H1 (cell line): ENCODE measurements at regions not wholly inside any gene's neighbourhood (a gene's known extent, or its start where the extent isn't known, plus 50 kb on each side); places are given as distances from the start of the nearest gene placed in this dataset.

Source experiments
- CTCF ChIA-PET: fragments of 300-600 bp; sonication (Branson Sonifier 250); formaldehyde crosslinking; loops from one replicate; lab custom pipeline; 2021; ENCODE audit not compliant: partially characterized antibody; lab: Charles Lee
- POLR2A ChIA-PET: fragments of 300-600 bp; sonication (Branson Sonifier 250); formaldehyde crosslinking; loops from one replicate; lab custom pipeline; 2021; ENCODE audit warnings: inconsistent platforms; ENCODE audit not compliant: partially characterized antibody; lab: Charles Lee
- DNase-seq, 2 experiments: peaks; one replicate each; pipeline versions ENCODE4 v3.0.0 to v3.0.0-alpha.2; 2010 to 2022; ENCODE audit warnings: low spot score in 2 of 2, low read depth in 1 of 2, mixed read lengths in 1 of 2
- FAIRE-seq: peaks from 2 replicates; lab custom pipeline; 2011; peaks lifted over from hg19 to GRCh38; lab: Jason Lieb, UNC
- H2AFZ ChIP-seq: 2 replicates; pipeline ENCODE4 v1.8.1; 2012; ENCODE audit warnings: low read length, inconsistent platforms
- H2AK5ac ChIP-seq: 2 replicates; pipeline ENCODE4 v1.6.1; 2013; ENCODE audit warnings: low read depth, low read length
- H2BK120ac ChIP-seq: replicated peaks from 2 replicates; pipeline ENCODE3; 2013; ENCODE audit warnings: low read depth, low read length, inconsistent platforms
- H2BK12ac ChIP-seq: 2 replicates; pipeline ENCODE4 v1.6.1; 2013; ENCODE audit warnings: low read depth, low read length
- H2BK15ac ChIP-seq: 2 replicates; pipeline ENCODE4 v1.6.1; 2013; ENCODE audit warnings: low read length
- H2BK20ac ChIP-seq: 2 replicates; pipeline ENCODE4 v1.6.1; 2013; ENCODE audit warnings: low read length
- H2BK5ac ChIP-seq: 2 replicates; pipeline ENCODE4 v1.6.1; 2013; ENCODE audit warnings: low read depth, low read length
- H3K14ac ChIP-seq: 2 replicates; pipeline ENCODE4 v1.6.1; 2013; ENCODE audit warnings: inconsistent platforms; ENCODE audit not compliant: insufficient read length
- H3K18ac ChIP-seq: 2 replicates; pipeline ENCODE4 v1.6.1; 2013; ENCODE audit warnings: low read length; ENCODE audit errors: extremely low read depth
- H3K23ac ChIP-seq: 2 replicates; pipeline ENCODE4 v1.6.1; 2013; ENCODE audit warnings: inconsistent platforms; ENCODE audit not compliant: insufficient read length
- H3K23me2 ChIP-seq: 2 replicates; pipeline ENCODE4 v1.6.1; 2013; ENCODE audit warnings: low read depth, low read length
- H3K27ac ChIP-seq: 2 replicates; pipeline ENCODE4 v1.6.1; 2011; ENCODE audit warnings: low read depth, low read length, inconsistent platforms
- H3K27me3 ChIP-seq, 4 experiments: replicated peaks in 1 of 4; 1 replicate in 1 of 4; 2 replicates in 3 of 4; pipeline versions ENCODE4 v1.6.1 to v1.8.1; 2011 to 2013; ENCODE audit warnings: low read length in 3 of 4, mild to moderate bottlenecking in 3 of 4, inconsistent platforms in 2 of 4, mixed read lengths in 2 of 4, moderate library complexity in 1 of 4; ENCODE audit not compliant: control insufficient read depth in 3 of 4, insufficient read depth in 3 of 4; ENCODE audit errors: extremely low read depth in 1 of 4
- H3K36me3 ChIP-seq, 4 experiments: 2 replicates each; pipeline versions ENCODE4 v1.6.1 to v1.8.1; 2011 to 2013; ENCODE audit warnings: mild to moderate bottlenecking in 4 of 4, low read length in 3 of 4, moderate library complexity in 2 of 4, control low read depth in 1 of 4, inconsistent platforms in 1 of 4; ENCODE audit not compliant: insufficient read depth in 4 of 4, control insufficient read depth in 2 of 4
- H3K4ac ChIP-seq: replicated peaks from 2 replicates; pipeline ENCODE3; 2013; ENCODE audit warnings: low read length, low read depth, mixed read lengths, inconsistent platforms; ENCODE audit not compliant: insufficient read length
- H3K4me1 ChIP-seq, 4 experiments: replicated peaks in 1 of 4; 1 replicate in 1 of 4; 2 replicates in 3 of 4; pipeline versions ENCODE4 v1.6.1 to v1.8.1; 2011 to 2013; ENCODE audit warnings: low read length in 3 of 4, inconsistent platforms in 2 of 4, mixed read lengths in 1 of 4; ENCODE audit not compliant: insufficient read depth in 4 of 4, control insufficient read depth in 3 of 4
- H3K4me2 ChIP-seq, 2 experiments: 2 replicates each; pipeline versions ENCODE4 v1.6.1 to v1.8.1; 2011 to 2013; ENCODE audit warnings: low read depth in 2 of 2, low read length in 2 of 2, control low read depth in 1 of 2, inconsistent platforms in 1 of 2, mild to moderate bottlenecking in 1 of 2; ENCODE audit not compliant: insufficient read depth in 1 of 2
- H3K4me3 ChIP-seq, 4 experiments: fragments of 200-600, 300-600 bp in 1 of 4; sonication (generic), shearing (Covaris generic), sonication (Bioruptor Twin) in 1 of 4; 2 replicates each; pipeline versions ENCODE4 v1.5.1 to v1.8.1; 2011 to 2016; ENCODE audit warnings: low read length in 4 of 4, low read depth in 3 of 4, control low read depth in 2 of 4, inconsistent platforms in 2 of 4, mild to moderate bottlenecking in 2 of 4, mixed read lengths in 1 of 4, moderate library complexity in 1 of 4; ENCODE audit not compliant: insufficient read depth in 2 of 4; ENCODE audit errors: extremely low read depth in 1 of 4
- H3K56ac ChIP-seq: replicated peaks from 2 replicates; pipeline ENCODE3; 2013; ENCODE audit warnings: low read depth, mild to moderate bottlenecking, mixed read lengths, low read length, inconsistent platforms; ENCODE audit not compliant: insufficient read length
- H3K79me1 ChIP-seq: 2 replicates; pipeline ENCODE4 v1.6.1; 2013; ENCODE audit warnings: low read depth, low read length, control low read depth
- H3K79me2 ChIP-seq, 2 experiments: 2 replicates each; pipeline versions ENCODE4 v1.6.1 to v1.8.1; 2012 to 2013; ENCODE audit warnings: low read length in 2 of 2, mild to moderate bottlenecking in 2 of 2, inconsistent platforms in 1 of 2; ENCODE audit not compliant: insufficient read depth in 2 of 2, control insufficient read depth in 1 of 2
- H3K9ac ChIP-seq, 4 experiments: replicated peaks in 1 of 4; 1 replicate in 1 of 4; 2 replicates in 3 of 4; pipeline versions ENCODE4 v1.6.1 to v1.8.1; 2011 to 2013; ENCODE audit warnings: low read depth in 3 of 4, low read length in 3 of 4, control low read depth in 2 of 4, mild to moderate bottlenecking in 2 of 4, moderate library complexity in 2 of 4, inconsistent platforms in 1 of 4; ENCODE audit errors: extremely low read depth in 1 of 4
- H3K9me3 ChIP-seq, 2 experiments: 2 replicates each; pipeline versions ENCODE4 v1.6.1 to v1.8.1; 2012 to 2013; ENCODE audit warnings: mild to moderate bottlenecking in 2 of 2, moderate library complexity in 2 of 2, control low read depth in 1 of 2, inconsistent platforms in 1 of 2, low read depth in 1 of 2, low read length in 1 of 2, mixed read lengths in 1 of 2; ENCODE audit not compliant: insufficient read depth in 2 of 2
- H4K20me1 ChIP-seq, 2 experiments: replicated peaks in 1 of 2; 2 replicates each; pipeline versions ENCODE3 to v1.8.1; 2011 to 2013; ENCODE audit warnings: inconsistent platforms in 2 of 2, low read length in 2 of 2, mild to moderate bottlenecking in 1 of 2; ENCODE audit not compliant: insufficient read depth in 2 of 2, control insufficient read depth in 1 of 2
- H4K5ac ChIP-seq: 2 replicates; pipeline ENCODE4 v1.6.1; 2013; ENCODE audit warnings: low read length, low read depth, mixed read lengths, inconsistent platforms; ENCODE audit not compliant: insufficient read length
- H4K8ac ChIP-seq: 2 replicates; pipeline ENCODE4 v1.8.0; 2013; ENCODE audit warnings: mild to moderate bottlenecking, moderate library complexity, low read length, inconsistent platforms; ENCODE audit not compliant: insufficient read depth; ENCODE audit errors: extremely low read depth
- H4K91ac ChIP-seq: replicated peaks from 2 replicates; pipeline ENCODE3; 2013; ENCODE audit warnings: low read length, mixed read lengths, inconsistent platforms; ENCODE audit not compliant: insufficient read length
- ASH2L ChIP-seq: fragments of 200-600, 300-600 bp; sonication (generic); IDR thresholded peaks from one replicate; pipeline ENCODE4 v1.7.1; 2017; ENCODE audit warnings: low read length
- CBX5 ChIP-seq: fragments of 300-800, 300-1000 bp; sonication (generic); IDR thresholded peaks from 2 replicates; pipeline ENCODE4 v1.7.1; 2016; ENCODE audit warnings: antibody characterized with exemption, low read length, low read depth
- CREB1 ChIP-seq: IDR thresholded peaks from 2 replicates; pipeline ENCODE4 v1.6.1; 2012; ENCODE audit warnings: inconsistent platforms
- EGR1 ChIP-seq: IDR thresholded peaks from 2 replicates; pipeline ENCODE4 v1.6.1; 2011; ENCODE audit warnings: low read depth, low read length, borderline replicate concordance
- EZH2 ChIP-seq: fragments of 200-600 bp; sonication (generic); IDR thresholded peaks from 2 replicates; pipeline ENCODE4 v1.7.1; 2012; ENCODE audit warnings: low read depth, mild to moderate bottlenecking, moderate library complexity, low read length, inconsistent platforms; ENCODE audit not compliant: severe bottlenecking
- KDM1A ChIP-seq: fragments of 200-600, 300-600 bp; sonication (generic); IDR thresholded peaks from 2 replicates; pipeline ENCODE4 v1.7.1; 2016; ENCODE audit warnings: mild to moderate bottlenecking, low read length, borderline replicate concordance
- PHF8 ChIP-seq: fragments of 200-600 bp; sonication (generic); conservative IDR thresholded peaks from 2 replicates; pipeline ENCODE4 v1.7.1; 2012; ENCODE audit warnings: low read depth, mild to moderate bottlenecking, inconsistent platforms, low read length, moderate library complexity
- RXRA ChIP-seq: IDR thresholded peaks from 2 replicates; pipeline ENCODE4 v1.6.1; 2011; ENCODE audit warnings: low read depth, mild to moderate bottlenecking, low read length, moderate library complexity; ENCODE audit not compliant: insufficient read depth
- SIRT6 ChIP-seq: IDR thresholded peaks from one replicate; pipeline ENCODE4 v1.7.1; 2012; ENCODE audit warnings: low read length, inconsistent platforms
- SUZ12 ChIP-seq: fragments of 200-600 bp; sonication (generic); IDR thresholded peaks from 2 replicates; pipeline ENCODE4 v1.6.1; 2012; ENCODE audit warnings: mild to moderate bottlenecking, inconsistent platforms, low read length, moderate library complexity, mixed read lengths
- WGBS, 2 experiments: shearing (Covaris generic) in 1 of 2; methylation state at CpG; one replicate each; pipeline versions ENCODE4 v1.1.6 to v1.1.7; 2013 to 2015; ENCODE audit warnings: low lambda C conversion rate in 2 of 2, mixed read lengths in 2 of 2, inconsistent platforms in 1 of 2, low coverage in 1 of 2, missing lambda C conversion rate in 1 of 2; ENCODE audit not compliant: insufficient replicate concordance in 2 of 2, insufficient coverage in 1 of 2, insufficient read length in 1 of 2; ENCODE audit errors: extremely low coverage in 1 of 2, missing lambda C conversion rate in 1 of 2; 5-methylcytosine and 5-hydroxymethylcytosine counted together
- TF ChIP-seq, protein P1 (sequence below): IDR thresholded peaks from 2 replicates; pipeline ENCODE4 v1.6.1; 2012; ENCODE audit warnings: inconsistent platforms
- TF ChIP-seq, protein P2 (sequence below): IDR thresholded peaks from 2 replicates; pipeline ENCODE4 v1.6.1; 2011; ENCODE audit warnings: low read length, improper control_type of control experiment

DNA sequence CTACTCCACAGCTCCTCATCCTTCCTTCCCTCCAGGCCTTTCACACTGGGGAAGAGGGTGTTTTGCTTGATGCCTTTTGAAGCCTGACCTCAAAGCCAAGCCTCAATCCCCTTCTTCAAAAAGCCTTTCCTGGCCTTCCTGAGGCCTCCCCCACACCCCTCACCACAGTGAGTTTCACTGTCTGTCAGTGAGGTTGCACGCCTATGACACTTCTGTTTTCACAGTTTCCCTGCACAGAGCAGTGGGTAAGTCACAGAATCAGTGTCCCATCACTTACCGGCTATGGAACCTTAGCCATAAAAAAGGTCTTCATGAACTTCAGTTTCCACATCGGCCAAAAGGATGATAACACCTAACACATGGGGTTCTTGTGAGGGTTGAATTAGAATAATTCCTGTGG, 371.4 kb downstream of the UQCRFS1 start:
- Histone ChIP-seq H3K27ac (no peak overlapping the region), H2BK5ac (peak overlapping the region; percentile 60; the same call in 1 of the 2 replicates), H3K56ac (no peak overlapping the region), H4K20me1 (peaks cover 0 to 3% of the 10 kb centered on the region in 2 experiments), H4K5ac (peak overlapping the region; percentile 16), H3K79me1 (no peaks in the 10 kb centered on the region), H3K4me1 (peaks cover 0 to 17% (median 7%) of the 10 kb centered on the region in 4 experiments; a peak in 6 of 7 replicates), H3K18ac (peak overlapping the region; percentile 71), H3K27me3 (peaks cover 0 to 2% (median 0%) of the 10 kb centered on the region in 4 experiments; a peak in 2 of 7 replicates), H2BK20ac (peak overlapping the region; percentile 77; the same call in 1 of the 2 replicates), H3K4me2 (0 out of 4 replicates have a peak overlapping the region, but pooled peaks of 1 of the 2 experiments have one; percentile 25), H3K14ac (no peak overlapping the region), H3K4me3 (no peak overlapping the region), H4K8ac (no peak overlapping the region), H2AFZ (peak overlapping the region; percentile 47; the same call in 1 of the 2 replicates), H3K36me3 (no peaks in the 10 kb centered on the region), H3K9me3 (no peaks in the 10 kb centered on the region), H2BK12ac (peak overlapping the region; percentile 93), H2BK120ac (no peak overlapping the region), H3K79me2 (no peaks in the 10 kb centered on the region), H3K23me2 (peaks cover 6% of the 10 kb centered on the region; the same call in 1 of the 2 replicates), H3K23ac (no peak overlapping the region), H3K9ac (no peak overlapping the region), H4K91ac (peak overlapping the region; percentile 69), H2AK5ac (peak overlapping the region; percentile 76; the same call in 1 of the 2 replicates), H3K4ac (no peak overlapping the region), H2BK15ac (no peak overlapping the region; the same call in 1 of the 2 replicates)
- WGBS, 2 experiments = 90% methylated on average over 3 of the region's 3 CpGs; no CpG with 5 or more reads in 1 of the 2 experiments
- POLR2A ChIA-PET = no interaction called here
- FAIRE-seq = no peak
- CTCF ChIA-PET = interaction anchor here (0.7 to 4.2 kb wide), 3 partner anchors 12 to 105 kb away, joined by 3 to 16 read pairs (median 3); no protein-coding TSS in a partner anchor
- DNase-seq = no peak
- TF ChIP-seq SIRT6 = no peak
- TF ChIP-seq ASH2L = no peak
- TF ChIP-seq EZH2 = no peak
- no peak for TF ChIP-seq EGR1
- TF ChIP-seq, protein P1, sequence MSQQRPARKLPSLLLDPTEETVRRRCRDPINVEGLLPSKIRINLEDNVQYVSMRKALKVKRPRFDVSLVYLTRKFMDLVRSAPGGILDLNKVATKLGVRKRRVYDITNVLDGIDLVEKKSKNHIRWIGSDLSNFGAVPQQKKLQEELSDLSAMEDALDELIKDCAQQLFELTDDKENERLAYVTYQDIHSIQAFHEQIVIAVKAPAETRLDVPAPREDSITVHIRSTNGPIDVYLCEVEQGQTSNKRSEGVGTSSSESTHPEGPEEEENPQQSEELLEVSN = no peak
- TF ChIP-seq SUZ12 = no peak
- no peak for TF ChIP-seq KDM1A
- no peak for TF ChIP-seq RXRA
- no peak for TF ChIP-seq CREB1
- no peak for TF ChIP-seq PHF8
- no peak for TF ChIP-seq CBX5
- TF ChIP-seq, protein P2, sequence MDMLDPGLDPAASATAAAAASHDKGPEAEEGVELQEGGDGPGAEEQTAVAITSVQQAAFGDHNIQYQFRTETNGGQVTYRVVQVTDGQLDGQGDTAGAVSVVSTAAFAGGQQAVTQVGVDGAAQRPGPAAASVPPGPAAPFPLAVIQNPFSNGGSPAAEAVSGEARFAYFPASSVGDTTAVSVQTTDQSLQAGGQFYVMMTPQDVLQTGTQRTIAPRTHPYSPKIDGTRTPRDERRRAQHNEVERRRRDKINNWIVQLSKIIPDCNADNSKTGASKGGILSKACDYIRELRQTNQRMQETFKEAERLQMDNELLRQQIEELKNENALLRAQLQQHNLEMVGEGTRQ = no peak
